Osteoblast (primary cell): ENCODE measurements at regions not wholly inside any gene's neighbourhood (a gene's known extent, or its start where the extent isn't known, plus 50 kb on each side); places are given as distances from the start of the nearest gene placed in this dataset.
"Not testable (repeated sequence)": the region's sequence is repeated elsewhere in the genome, so short reads cannot be mapped to it uniquely, and the experiment has no call there.

ENCODE experiments used
- DNase-seq: peaks from one replicate; pipeline ENCODE4 v3.0.0; 2011; ENCODE audit warnings: low spot score, mixed read lengths; ENCODE audit not compliant: insufficient read length; ENCODE audit errors: missing footprints
- H2AFZ ChIP-seq: 2 replicates; pipeline ENCODE4 v1.6.0; 2011; ENCODE audit warnings: mild to moderate bottlenecking, low read length
- H3K27ac ChIP-seq: 2 replicates; pipeline ENCODE4 v1.5.1; 2011; ENCODE audit warnings: mild to moderate bottlenecking, low read depth, low read length, moderate library complexity
- H3K27me3 ChIP-seq: 2 replicates; pipeline ENCODE4 v1.6.0; 2012; ENCODE audit warnings: mild to moderate bottlenecking, control low read depth, inconsistent platforms, low read length, moderate library complexity; ENCODE audit not compliant: insufficient read depth
- H3K36me3 ChIP-seq: 2 replicates; pipeline ENCODE4 v1.5.1; 2011; ENCODE audit warnings: mild to moderate bottlenecking, low read length, control low read depth, moderate library complexity; ENCODE audit not compliant: insufficient read depth
- H3K4me1 ChIP-seq: 2 replicates; pipeline ENCODE4 v1.5.1; 2011; ENCODE audit warnings: mild to moderate bottlenecking, low read length, control low read depth, moderate library complexity; ENCODE audit not compliant: insufficient read depth
- H3K4me2 ChIP-seq: 2 replicates; pipeline ENCODE4 v1.6.0; 2011; ENCODE audit warnings: mild to moderate bottlenecking, low read length; ENCODE audit not compliant: insufficient read depth
- H3K4me3 ChIP-seq: fragments of 200-600 bp; sonication (generic); 3 replicates; pipeline ENCODE4 v1.5.1; 2012; ENCODE audit warnings: mild to moderate bottlenecking, low read length, inconsistent platforms; ENCODE audit not compliant: insufficient read depth
- H3K79me2 ChIP-seq: 2 replicates; pipeline ENCODE4 v1.6.0; 2012; ENCODE audit warnings: mild to moderate bottlenecking, low read length, control low read depth, inconsistent platforms; ENCODE audit not compliant: insufficient read depth
- H3K9me3 ChIP-seq: 2 replicates; pipeline ENCODE4 v1.5.1; 2011; ENCODE audit warnings: low read depth, low read length, control low read depth
- H4K20me1 ChIP-seq: 2 replicates; pipeline ENCODE4 v1.6.0; 2012; ENCODE audit warnings: mild to moderate bottlenecking, low read length, control low read depth; ENCODE audit not compliant: insufficient read depth
- TF ChIP-seq, protein P1 (sequence below): IDR thresholded peaks from 2 replicates; pipeline ENCODE4 v1.5.1; 2011; ENCODE audit warnings: mild to moderate bottlenecking, low read depth, low read length, moderate library complexity; ENCODE audit errors: extremely low read depth

- TF ChIP-seq, protein P1, sequence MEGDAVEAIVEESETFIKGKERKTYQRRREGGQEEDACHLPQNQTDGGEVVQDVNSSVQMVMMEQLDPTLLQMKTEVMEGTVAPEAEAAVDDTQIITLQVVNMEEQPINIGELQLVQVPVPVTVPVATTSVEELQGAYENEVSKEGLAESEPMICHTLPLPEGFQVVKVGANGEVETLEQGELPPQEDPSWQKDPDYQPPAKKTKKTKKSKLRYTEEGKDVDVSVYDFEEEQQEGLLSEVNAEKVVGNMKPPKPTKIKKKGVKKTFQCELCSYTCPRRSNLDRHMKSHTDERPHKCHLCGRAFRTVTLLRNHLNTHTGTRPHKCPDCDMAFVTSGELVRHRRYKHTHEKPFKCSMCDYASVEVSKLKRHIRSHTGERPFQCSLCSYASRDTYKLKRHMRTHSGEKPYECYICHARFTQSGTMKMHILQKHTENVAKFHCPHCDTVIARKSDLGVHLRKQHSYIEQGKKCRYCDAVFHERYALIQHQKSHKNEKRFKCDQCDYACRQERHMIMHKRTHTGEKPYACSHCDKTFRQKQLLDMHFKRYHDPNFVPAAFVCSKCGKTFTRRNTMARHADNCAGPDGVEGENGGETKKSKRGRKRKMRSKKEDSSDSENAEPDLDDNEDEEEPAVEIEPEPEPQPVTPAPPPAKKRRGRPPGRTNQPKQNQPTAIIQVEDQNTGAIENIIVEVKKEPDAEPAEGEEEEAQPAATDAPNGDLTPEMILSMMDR: no peak
- Histone ChIP-seq H3K27me3 (no peaks in the 10 kb centered on the region), H3K4me3 (no peak overlapping the region), H3K79me2 (no peaks in the 10 kb centered on the region), H3K27ac (no peak overlapping the region), H3K4me2 (no peak overlapping the region), H3K9me3 (no peaks in the 10 kb centered on the region), H3K36me3 (no peaks in the 10 kb centered on the region), H2AFZ (no peak overlapping the region), H4K20me1 (no peaks in the 10 kb centered on the region), H3K4me1 (no peaks in the 10 kb centered on the region)
- DNase-seq: no peak
These were observed 105.6 kb upstream of the ALDH3B2 start for GRCh38 chr11:67780056-67780455.

- not testable (repeated sequence) for H3K27me3 ChIP-seq, H3K36me3 ChIP-seq, H3K4me1 ChIP-seq, H4K20me1 ChIP-seq, H3K27ac ChIP-seq, H3K9me3 ChIP-seq, H3K4me2 ChIP-seq, H3K79me2 ChIP-seq, DNase-seq, H2AFZ ChIP-seq, H3K4me3 ChIP-seq
These were observed 104.9 kb upstream of the ALDH3B2 start for GRCh38 chr11:67779189-67779875.

- no peaks in the 10 kb centered on the region for H4K20me1 ChIP-seq
- no peaks in the 10 kb centered on the region for H3K36me3 ChIP-seq
- H3K4me2 ChIP-seq: no peak overlapping the region
- no peaks in the 10 kb centered on the region for H3K4me1 ChIP-seq
- no peaks in the 10 kb centered on the region for H3K9me3 ChIP-seq
- H2AFZ ChIP-seq: no peak overlapping the region
- DNase-seq: no peak
- no peaks in the 10 kb centered on the region for H3K27me3 ChIP-seq
- no peak overlapping the region for H3K4me3 ChIP-seq
- no peak overlapping the region for H3K27ac ChIP-seq
- TF ChIP-seq, protein P1: no peak
- H3K79me2 ChIP-seq: no peaks in the 10 kb centered on the region
These were observed 102.6 kb upstream of the ALDH3B2 start for GRCh38 chr11:67776852-67777520.

GRCh38 chr11:67774175-67774574, 99.8 kb upstream of the ALDH3B2 start:
- not testable (repeated sequence) for H3K4me3 ChIP-seq

GRCh38 chr11:67768001-67768730, 93.7 kb upstream of the ALDH3B2 start:
- H3K9me3 ChIP-seq, H4K20me1 ChIP-seq, H2AFZ ChIP-seq, H3K4me3 ChIP-seq, H3K79me2 ChIP-seq, H3K27me3 ChIP-seq, H3K36me3 ChIP-seq, H3K27ac ChIP-seq, DNase-seq, H3K4me1 ChIP-seq, H3K4me2 ChIP-seq: not testable (repeated sequence)

More at GRCh38 chr11:67774175-67774574, 99.8 kb upstream of the ALDH3B2 start:
- H3K4me2 ChIP-seq, H3K27ac ChIP-seq, H3K9me3 ChIP-seq, H2AFZ ChIP-seq, H3K36me3 ChIP-seq, H3K79me2 ChIP-seq, H3K4me1 ChIP-seq, H4K20me1 ChIP-seq, H3K27me3 ChIP-seq, DNase-seq: not testable (repeated sequence)

- not testable (repeated sequence) for H3K4me3 ChIP-seq, H3K4me2 ChIP-seq, H4K20me1 ChIP-seq, H3K36me3 ChIP-seq, H2AFZ ChIP-seq, DNase-seq, H3K9me3 ChIP-seq, H3K27me3 ChIP-seq, H3K4me1 ChIP-seq, H3K79me2 ChIP-seq, H3K27ac ChIP-seq
These were observed 86.8 kb upstream of the ALDH3B2 start for GRCh38 chr11:67761211-67761610.

- H3K4me3 ChIP-seq, H3K27ac ChIP-seq, H3K4me1 ChIP-seq, H3K79me2 ChIP-seq, H3K4me2 ChIP-seq, H3K27me3 ChIP-seq, H3K36me3 ChIP-seq, H4K20me1 ChIP-seq, DNase-seq, H2AFZ ChIP-seq, H3K9me3 ChIP-seq: not testable (repeated sequence)
These were observed 84.9 kb upstream of the ALDH3B2 start for GRCh38 chr11:67759321-67759720.
